ENCODE measurements at regions not wholly inside any gene's neighbourhood (a gene's known extent, or its start where the extent isn't known, plus 50 kb on each side); places are given as distances from the start of the nearest gene placed in this dataset.

DNA sequence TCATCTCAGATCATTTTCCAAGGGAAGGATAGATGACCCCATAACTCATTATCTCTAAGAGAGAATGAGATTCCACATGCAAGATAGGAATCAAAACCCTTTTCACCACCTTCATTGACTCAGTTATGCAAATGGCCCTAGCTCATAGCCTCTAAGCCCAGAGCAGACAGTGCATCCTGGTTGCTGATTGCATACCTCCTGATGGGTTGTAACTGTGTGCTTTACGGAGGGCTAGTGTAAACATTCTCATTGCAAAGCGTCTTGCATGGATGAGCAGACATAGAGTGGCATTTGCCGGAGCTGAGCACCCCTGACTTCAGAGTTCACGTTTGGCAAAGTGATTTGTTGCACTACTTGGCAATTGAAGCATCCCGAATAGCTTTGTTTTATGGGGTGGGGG, 151.0 kb downstream of the VCX3A start:
- no peaks in the 10 kb centered on the region for H3K9me3 ChIP-seq
- no peak for DNase-seq
- Mint-ChIP-seq H3K27me3 (ENCODE audit: insufficient read depth, unreplicated experiment) (no peaks in the 10 kb centered on the region), H3K9me3 (ENCODE audit: unreplicated experiment) (peaks cover 6% of the 10 kb centered on the region), H3K36me3 (ENCODE audit: insufficient read depth, unreplicated experiment) (peaks cover 6% of the 10 kb centered on the region), H3K4me3 (ENCODE audit: unreplicated experiment) (no peak overlapping the region), H3K4me1 (ENCODE audit: low read depth, unreplicated experiment) (peaks cover 17% of the 10 kb centered on the region), H3K27ac (ENCODE audit: unreplicated experiment) (no peak overlapping the region)
- ChIA-PET POLR2A (no interaction called here), CTCF (no interaction called here)
- no peaks in the 10 kb centered on the region for H3K27me3 ChIP-seq (replicated peaks; ENCODE audit: control insufficient read depth, insufficient read depth, low read length)
- H3K4me3 ChIP-seq (ENCODE audit: low read depth, low read length) = no peak overlapping the region
- H3K36me3 ChIP-seq (ENCODE audit: control insufficient read depth, insufficient read depth, low read length) = no peaks in the 10 kb centered on the region
- TF ChIP-seq, protein P1, sequence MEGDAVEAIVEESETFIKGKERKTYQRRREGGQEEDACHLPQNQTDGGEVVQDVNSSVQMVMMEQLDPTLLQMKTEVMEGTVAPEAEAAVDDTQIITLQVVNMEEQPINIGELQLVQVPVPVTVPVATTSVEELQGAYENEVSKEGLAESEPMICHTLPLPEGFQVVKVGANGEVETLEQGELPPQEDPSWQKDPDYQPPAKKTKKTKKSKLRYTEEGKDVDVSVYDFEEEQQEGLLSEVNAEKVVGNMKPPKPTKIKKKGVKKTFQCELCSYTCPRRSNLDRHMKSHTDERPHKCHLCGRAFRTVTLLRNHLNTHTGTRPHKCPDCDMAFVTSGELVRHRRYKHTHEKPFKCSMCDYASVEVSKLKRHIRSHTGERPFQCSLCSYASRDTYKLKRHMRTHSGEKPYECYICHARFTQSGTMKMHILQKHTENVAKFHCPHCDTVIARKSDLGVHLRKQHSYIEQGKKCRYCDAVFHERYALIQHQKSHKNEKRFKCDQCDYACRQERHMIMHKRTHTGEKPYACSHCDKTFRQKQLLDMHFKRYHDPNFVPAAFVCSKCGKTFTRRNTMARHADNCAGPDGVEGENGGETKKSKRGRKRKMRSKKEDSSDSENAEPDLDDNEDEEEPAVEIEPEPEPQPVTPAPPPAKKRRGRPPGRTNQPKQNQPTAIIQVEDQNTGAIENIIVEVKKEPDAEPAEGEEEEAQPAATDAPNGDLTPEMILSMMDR (IDR thresholded peaks at IDR 0.05; ENCODE audit: insufficient read depth in 1 of 2, low read depth in 1 of 2, low read length in 1 of 2, severe bottlenecking in 1 of 2, unreplicated experiment in 1 of 2) = no peak
- H3K4me1 ChIP-seq = peaks cover 21% of the 10 kb centered on the region; the same call in 1 of the 2 replicates
- intact Hi-C loops (cut with micrococcal nuclease; ENCODE audit: unreplicated experiment) = loop anchor here (1.0 kb wide), 1 partner anchor 11 kb away; no protein-coding TSS in a partner anchor
- BruUV-seq (replicated peaks) = no TSS peak

DNA sequence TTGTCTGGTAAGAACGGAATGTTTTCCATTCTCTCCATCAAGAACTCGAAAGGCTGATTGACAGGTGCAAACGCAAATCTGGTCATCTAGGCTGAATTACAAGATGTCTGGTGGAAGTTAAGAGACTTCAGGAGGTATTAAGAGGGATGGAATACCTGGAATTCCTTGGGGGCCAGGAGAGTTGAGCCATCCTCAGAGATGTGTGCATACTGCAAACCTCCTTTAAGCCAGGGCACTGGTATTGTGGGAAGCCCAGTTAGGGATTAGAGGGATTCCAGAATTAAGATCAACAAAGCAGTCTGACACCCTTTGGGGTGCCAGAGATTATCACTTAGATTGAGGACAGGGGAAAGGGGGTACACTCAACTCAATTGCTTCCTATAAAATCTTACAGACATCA, 151.4 kb downstream of the VCX3A start:
- peaks cover 6% of the 10 kb centered on the region for H3K36me3 Mint-ChIP-seq (ENCODE audit: insufficient read depth, unreplicated experiment)
- H3K27me3 Mint-ChIP-seq (ENCODE audit: insufficient read depth, unreplicated experiment) = no peaks in the 10 kb centered on the region
- H3K4me3 Mint-ChIP-seq (ENCODE audit: unreplicated experiment) = no peak overlapping the region
- no peaks in the 10 kb centered on the region for H3K36me3 ChIP-seq (ENCODE audit: control insufficient read depth, insufficient read depth, low read length)
- H3K4me1 ChIP-seq = peaks cover 21% of the 10 kb centered on the region; the same call in 1 of the 2 replicates
- ChIA-PET CTCF (no interaction called here), POLR2A (no interaction called here)
- H3K9me3 Mint-ChIP-seq (ENCODE audit: unreplicated experiment) = peaks cover 6% of the 10 kb centered on the region
- H3K27me3 ChIP-seq (replicated peaks; ENCODE audit: control insufficient read depth, insufficient read depth, low read length) = no peaks in the 10 kb centered on the region
- no peaks in the 10 kb centered on the region for H3K9me3 ChIP-seq
- BruUV-seq (replicated peaks) = no TSS peak
- DNase-seq = peak in 1 of 2 experiments; percentile 38
- intact Hi-C loops (cut with micrococcal nuclease; ENCODE audit: unreplicated experiment) = loop anchor here (1.0 kb wide), 1 partner anchor 10 kb away; no protein-coding TSS in a partner anchor
- H3K4me3 ChIP-seq (ENCODE audit: low read depth, low read length) = no peak overlapping the region
- TF ChIP-seq, protein P1 (IDR thresholded peaks at IDR 0.05; ENCODE audit: insufficient read depth in 1 of 2, low read depth in 1 of 2, low read length in 1 of 2, severe bottlenecking in 1 of 2, unreplicated experiment in 1 of 2) = no peak
- H3K27ac Mint-ChIP-seq (ENCODE audit: unreplicated experiment) = no peak overlapping the region
- H3K4me1 Mint-ChIP-seq (ENCODE audit: low read depth, unreplicated experiment) = peaks cover 17% of the 10 kb centered on the region

DNA sequence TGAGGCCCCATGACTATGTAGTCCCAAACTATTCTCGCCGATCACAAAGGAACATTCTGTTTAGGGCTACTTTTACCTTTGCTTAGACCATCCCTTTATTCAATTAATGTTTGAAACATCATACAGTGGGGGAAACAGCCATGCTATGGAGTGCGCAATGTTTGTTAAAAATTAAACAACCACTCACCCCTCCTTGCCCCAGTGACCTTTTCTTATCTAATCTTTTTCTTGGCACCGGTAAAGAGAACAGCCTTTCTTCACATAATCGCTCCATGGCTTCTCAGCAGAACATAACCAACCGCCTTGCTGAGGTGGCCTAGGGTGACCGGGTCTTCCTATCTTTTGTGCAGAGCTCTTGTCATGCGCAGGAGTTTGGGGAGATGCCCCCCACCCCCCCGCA, 152.6 kb downstream of the VCX3A start:
- peak; percentile 24 to 45 for DNase-seq
- peak overlapping the region; percentile 81 for H3K27ac Mint-ChIP-seq (ENCODE audit: unreplicated experiment)
- BruUV-seq (replicated peaks) = no TSS peak
- peak overlapping the region; percentile 11 for H3K4me3 Mint-ChIP-seq (ENCODE audit: unreplicated experiment)
- H3K4me1 Mint-ChIP-seq (ENCODE audit: low read depth, unreplicated experiment) = peaks cover 17% of the 10 kb centered on the region
- TF ChIP-seq, protein P1 (IDR thresholded peaks at IDR 0.05; ENCODE audit: insufficient read depth in 1 of 2, low read depth in 1 of 2, low read length in 1 of 2, severe bottlenecking in 1 of 2, unreplicated experiment in 1 of 2) = no peak
- no peak overlapping the region for H3K4me3 ChIP-seq (ENCODE audit: low read depth, low read length)
- H3K4me1 ChIP-seq = peaks cover 21% of the 10 kb centered on the region; the same call in 1 of the 2 replicates
- ChIA-PET POLR2A (no interaction called here), CTCF (no interaction called here)
- H3K27me3 Mint-ChIP-seq (ENCODE audit: insufficient read depth, unreplicated experiment) = no peaks in the 10 kb centered on the region
- intact Hi-C loops (cut with micrococcal nuclease; ENCODE audit: unreplicated experiment) = no loop called here
- H3K9me3 Mint-ChIP-seq (ENCODE audit: unreplicated experiment) = no peaks in the 10 kb centered on the region
- H3K27me3 ChIP-seq (replicated peaks; ENCODE audit: control insufficient read depth, insufficient read depth, low read length) = no peaks in the 10 kb centered on the region
- no peaks in the 10 kb centered on the region for H3K9me3 ChIP-seq
- peaks cover 6% of the 10 kb centered on the region for H3K36me3 Mint-ChIP-seq (ENCODE audit: insufficient read depth, unreplicated experiment)
- no peaks in the 10 kb centered on the region for H3K36me3 ChIP-seq (ENCODE audit: control insufficient read depth, insufficient read depth, low read length)
